ENCODE measurements at regions not wholly inside any gene's neighbourhood (a gene's known extent, or its start where the extent isn't known, plus 50 kb on each side); places are given as distances from the start of the nearest gene placed in this dataset.
"Not testable (repeated sequence)": the region's sequence is repeated elsewhere in the genome, so short reads cannot be mapped to it uniquely, and the experiment has no call there.

GRCh38 chr15:95699578-95699977 is 630.9 kb upstream of the NR2F2 start:
- no peak for DNase-seq (ENCODE audit: low read depth)

DNA sequence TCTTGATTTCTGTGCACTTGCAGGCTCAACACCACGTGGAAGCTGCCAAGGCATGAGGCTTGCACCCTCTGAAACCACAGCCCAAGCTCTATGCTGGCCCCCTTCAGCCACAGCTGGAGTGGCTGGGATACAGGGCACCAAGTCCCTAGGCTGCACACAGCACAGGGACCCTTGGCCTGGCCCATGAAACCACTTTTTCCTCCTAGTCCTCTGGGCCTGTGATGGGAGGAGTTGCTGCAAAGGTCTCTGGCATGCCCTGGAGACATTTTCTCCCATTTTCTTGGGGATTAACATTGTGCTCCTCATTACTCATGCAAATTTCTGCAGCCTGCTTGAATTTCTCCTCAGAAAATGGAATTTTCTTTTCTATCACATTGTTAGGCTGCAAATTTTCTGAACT is 629.8 kb upstream of the NR2F2 start:
- not testable (repeated sequence) for DNase-seq (ENCODE audit: low read depth)

DNA sequence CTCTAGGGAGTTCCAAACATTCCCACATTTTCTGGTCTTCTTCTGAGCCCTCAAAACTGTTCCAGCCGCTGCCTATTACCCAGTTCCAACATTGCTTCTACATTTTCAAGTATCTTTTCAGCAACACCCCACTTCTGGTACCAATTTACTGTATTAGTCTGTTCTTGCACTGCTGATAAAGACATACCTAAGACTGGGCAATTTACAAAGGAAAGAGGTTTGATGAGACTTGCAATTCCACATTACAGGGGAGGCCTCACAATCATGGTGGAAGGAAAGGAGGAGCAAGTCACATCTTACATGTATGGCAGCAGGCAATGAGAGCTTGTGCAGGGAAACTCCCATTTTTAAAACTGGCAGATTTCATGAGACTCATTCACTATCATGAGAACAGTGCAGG is 629.1 kb upstream of the NR2F2 start:
- DNase-seq (ENCODE audit: low read depth): no peak

DNA sequence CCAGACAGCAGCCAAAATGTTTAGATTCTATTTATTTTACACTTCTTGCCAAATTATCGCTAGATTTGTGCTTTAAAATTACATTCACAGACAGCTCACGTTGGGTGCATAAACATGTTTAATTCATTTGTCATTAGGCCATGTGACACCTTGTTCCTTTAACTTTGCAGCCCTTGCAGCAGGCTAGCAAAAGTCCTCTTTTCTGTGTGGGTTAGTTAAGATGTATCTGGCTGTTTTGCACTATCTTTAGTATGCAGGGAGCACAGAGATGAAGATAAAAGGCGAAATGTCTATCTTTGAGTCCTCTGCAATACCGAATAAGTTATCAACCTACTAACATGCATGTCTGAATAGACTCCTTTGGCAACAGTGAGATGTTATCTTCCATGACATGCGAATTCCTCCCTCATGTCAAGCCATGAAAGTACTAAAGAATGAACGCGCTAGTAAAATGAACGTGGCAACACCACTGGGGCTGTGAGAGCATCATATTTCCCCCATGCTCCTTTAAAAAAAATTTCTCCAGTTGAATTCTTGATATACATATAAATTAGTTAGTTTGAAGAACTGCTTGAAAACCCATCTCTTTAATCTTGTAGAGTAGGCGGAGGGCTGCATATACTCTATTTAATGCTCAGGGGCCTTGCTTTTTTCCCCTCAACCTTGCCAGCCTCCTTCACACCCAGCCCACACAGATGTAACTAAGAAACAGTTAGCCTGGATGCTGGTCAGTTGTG is 620.4 kb upstream of the NR2F2 start:
- DNase-seq (ENCODE audit: low read depth): no peak

GRCh38 chr15:95712785-95713184 is 617.7 kb upstream of the NR2F2 start:
- no peak for DNase-seq (ENCODE audit: low read depth)

DNA sequence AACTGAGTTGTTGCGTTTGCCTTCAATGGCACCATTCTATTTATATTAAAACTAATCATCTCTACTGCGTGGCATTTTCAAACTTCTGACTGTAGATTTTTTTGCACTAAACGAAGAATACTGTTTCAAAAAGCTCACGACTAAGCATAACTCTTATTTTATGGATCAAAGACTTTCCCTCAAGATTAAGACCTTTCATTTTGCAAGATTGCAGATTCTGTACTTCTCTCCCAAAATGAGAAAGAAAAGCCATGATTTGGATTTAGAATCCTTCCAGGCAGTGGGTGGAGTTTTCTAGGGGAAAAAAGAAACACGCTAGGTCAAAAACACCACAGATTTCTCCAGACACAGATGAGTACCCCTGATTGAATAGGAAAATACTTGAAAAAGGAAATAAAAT is 617.2 kb upstream of the NR2F2 start:
- no peak for DNase-seq (ENCODE audit: low read depth)

- DNase-seq (ENCODE audit: low read depth): no peak
Measured at GRCh38 chr15:95715116-95715903, 615.2 kb upstream of the NR2F2 start.

- no peak for DNase-seq (ENCODE audit: low read depth)
Measured at GRCh38 chr15:95715906-95716656, 614.4 kb upstream of the NR2F2 start.

- DNase-seq (ENCODE audit: low read depth): no peak
Measured at GRCh38 chr15:95716708-95717107, 613.8 kb upstream of the NR2F2 start.

GRCh38 chr15:95718441-95718840 is 612.1 kb upstream of the NR2F2 start:
- DNase-seq (ENCODE audit: low read depth): no peak

GRCh38 chr15:95724908-95725633 is 605.4 kb upstream of the NR2F2 start:
- no peak for DNase-seq (ENCODE audit: low read depth)

DNA sequence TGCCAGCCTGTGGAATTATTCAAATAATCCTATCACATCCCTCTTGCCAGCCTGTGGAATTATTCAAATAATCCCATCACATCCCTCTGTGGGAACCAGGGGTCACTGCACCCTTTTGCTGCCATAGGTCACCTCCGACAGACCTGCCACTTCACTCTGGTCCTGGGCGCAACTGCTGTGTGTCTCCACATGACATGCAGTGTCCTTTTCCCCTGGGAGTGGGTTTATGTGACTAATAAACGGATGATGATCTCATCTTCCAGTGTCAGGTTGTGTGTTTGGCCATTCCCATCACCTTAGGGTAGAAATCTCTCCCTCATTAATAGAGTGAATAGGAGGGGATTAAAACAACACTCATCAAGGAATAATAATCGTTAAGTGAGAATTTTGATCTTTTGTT is 603.6 kb upstream of the NR2F2 start:
- no peak for DNase-seq (ENCODE audit: low read depth)

GRCh38 chr15:95733931-95734330 is 596.6 kb upstream of the NR2F2 start:
- no peak for DNase-seq (ENCODE audit: low read depth)

- DNase-seq (ENCODE audit: low read depth): no peak
Measured at GRCh38 chr15:95734422-95735316, 595.8 kb upstream of the NR2F2 start.

- no peak for DNase-seq (ENCODE audit: low read depth)
Measured at GRCh38 chr15:95737060-95737459, 593.4 kb upstream of the NR2F2 start.

- DNase-seq (ENCODE audit: low read depth): no peak
Measured at GRCh38 chr15:95739131-95739530, 591.4 kb upstream of the NR2F2 start.

DNA sequence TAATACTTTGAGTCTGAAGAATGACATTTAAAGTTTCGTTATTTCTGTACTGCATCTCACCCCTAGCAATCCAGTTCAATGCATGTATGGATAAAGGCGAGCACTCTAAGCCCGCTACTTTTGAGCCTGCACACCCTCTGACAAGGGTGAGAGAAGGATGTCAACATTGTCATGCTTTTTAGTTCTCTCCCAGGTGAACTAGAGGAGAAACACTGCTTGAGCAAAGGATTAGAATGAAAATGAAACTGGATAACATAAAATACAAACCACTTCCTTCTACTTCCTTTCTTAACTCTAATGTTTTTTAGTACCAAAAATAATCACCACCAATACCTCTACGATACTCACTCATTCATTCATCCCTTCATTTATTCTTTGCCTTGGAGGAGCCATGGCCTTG is 588.7 kb upstream of the NR2F2 start:
- DNase-seq (ENCODE audit: low read depth): no peak

- no peak for DNase-seq (ENCODE audit: low read depth)
Measured at GRCh38 chr15:95742256-95742655, 588.2 kb upstream of the NR2F2 start.

GRCh38 chr15:95742836-95743235 is 587.7 kb upstream of the NR2F2 start:
- no peak for DNase-seq (ENCODE audit: low read depth)

GRCh38 chr15:95757171-95757570 is 573.3 kb upstream of the NR2F2 start:
- no peak for DNase-seq (ENCODE audit: low read depth)

DNA sequence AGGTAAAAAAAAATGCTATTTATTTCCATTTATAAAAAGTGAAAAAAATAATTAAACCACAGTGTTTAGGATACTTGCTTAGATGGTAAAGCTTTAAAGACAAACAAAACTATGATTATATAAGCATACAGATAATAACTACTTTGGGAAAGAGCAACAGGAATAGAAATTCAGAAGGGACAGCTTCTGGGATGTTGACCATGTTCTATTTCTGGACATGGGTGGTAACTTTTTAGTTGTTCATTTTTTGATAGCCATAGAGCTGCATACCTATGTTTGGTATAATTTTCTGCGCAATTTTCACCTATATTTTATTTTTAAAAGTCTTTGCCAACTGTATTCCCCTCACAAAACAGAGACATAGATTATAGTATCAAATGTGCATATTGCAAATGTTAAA is 572.0 kb upstream of the NR2F2 start:
- DNase-seq (ENCODE audit: low read depth): no peak
